SK-N-MC (cell line): ENCODE measurements at regions not wholly inside any gene's neighbourhood (a gene's known extent, or its start where the extent isn't known, plus 50 kb on each side); places are given as distances from the start of the nearest gene placed in this dataset.

ENCODE experiments used
- EZH2 ChIP-seq: fragments of 200-600 bp; sonication (generic); IDR thresholded peaks from one replicate; pipeline ENCODE4 v1.6.1; 2017; ENCODE audit warnings: antibody characterized with exemption
- FOXP2 ChIP-seq: optimal IDR thresholded peaks from 2 replicates; pipeline ENCODE3; 2011; ENCODE audit warnings: mild to moderate bottlenecking, moderate library complexity; ENCODE audit not compliant: insufficient read depth; ENCODE audit errors: extremely low read length, control extremely low read depth
- POLR2AphosphoS5 ChIP-seq: IDR thresholded peaks from 2 replicates; pipeline ENCODE4 v1.6.1; 2012; ENCODE audit warnings: mild to moderate bottlenecking, low read depth, low read length, borderline replicate concordance

DNA sequence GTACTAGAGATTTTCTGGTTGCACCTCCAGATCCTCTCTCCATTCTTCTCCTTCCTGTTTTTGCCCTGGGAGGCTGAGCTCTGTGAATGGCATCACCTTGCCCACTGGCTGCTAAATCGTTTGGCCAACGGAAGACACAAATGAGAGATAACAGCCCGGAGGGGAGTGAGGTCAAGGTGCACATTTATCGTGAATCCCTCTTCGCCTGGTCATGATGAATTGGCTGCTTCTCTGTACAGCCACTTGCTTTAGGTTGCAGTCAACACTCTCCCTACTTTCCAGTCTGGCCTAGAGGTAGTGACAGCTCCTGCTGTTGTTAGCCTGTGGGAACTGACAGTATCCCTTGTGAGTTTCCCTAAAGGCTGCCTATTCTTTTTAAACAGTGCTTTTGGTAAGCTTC lies 85.4 kb upstream of the CHCHD3 start:
- TF ChIP-seq POLR2AphosphoS5: no peak
- no peak for TF ChIP-seq EZH2
- TF ChIP-seq FOXP2: no peak
